GM23338 (cell line): ENCODE measurements at regions not wholly inside any gene's neighbourhood (a gene's known extent, or its start where the extent isn't known, plus 50 kb on each side); places are given as distances from the start of the nearest gene placed in this dataset.

ENCODE experiments used
- EZH2 ChIP-seq: fragments of 200-600 bp; sonication (generic); IDR thresholded peaks from one replicate; pipeline ENCODE4 v1.8.0; 2017; ENCODE audit warnings: antibody characterized with exemption, mild to moderate bottlenecking, low read depth; ENCODE audit not compliant: unreplicated experiment
- EZH2phosphoT487 ChIP-seq: fragments of 200-600 bp; sonication (generic); IDR thresholded peaks from one replicate; pipeline ENCODE4 v1.8.1; 2018; ENCODE audit warnings: antibody characterized with exemption; ENCODE audit not compliant: unreplicated experiment
- JUNB ChIP-seq: IDR thresholded peaks from one replicate; pipeline ENCODE4 v1.6.1; 2016; ENCODE audit warnings: antibody characterized with exemption; ENCODE audit not compliant: unreplicated experiment
- POLR2AphosphoS5 ChIP-seq: IDR thresholded peaks from 2 replicates; pipeline ENCODE4 v1.6.1; 2016; ENCODE audit warnings: antibody characterized with exemption, low read depth
- STAT1 ChIP-seq: IDR thresholded peaks from one replicate; pipeline ENCODE4 v1.6.1; 2016; ENCODE audit warnings: antibody characterized with exemption; ENCODE audit not compliant: unreplicated experiment
- ZNF114 ChIP-seq: fragments of 250-450 bp; sonication (Bioruptor Pico); IDR thresholded peaks from 2 replicates; pipeline ENCODE4 v1.5.0; 2020; ENCODE audit warnings: mild to moderate bottlenecking, moderate library complexity
- TF ChIP-seq, protein P1 (sequence below), 2 experiments: fragments of 200-600 bp in 1 of 2; sonication (generic) in 1 of 2; conservative IDR thresholded peaks; 2 replicates each; pipeline versions ENCODE4 v1.5.1 to v1.6.1; 2016 to 2017; ENCODE audit warnings: antibody characterized with exemption in 2 of 2, low read depth in 2 of 2, mild to moderate bottlenecking in 2 of 2, moderate library complexity in 1 of 2
- TF ChIP-seq, protein P2 (sequence below): IDR thresholded peaks from 2 replicates; pipeline ENCODE4 v1.6.1; 2016; ENCODE audit warnings: antibody characterized with exemption
- TF ChIP-seq, protein P3 (sequence below): IDR thresholded peaks from one replicate; pipeline ENCODE4 v1.6.1; 2018; ENCODE audit warnings: antibody characterized with exemption; ENCODE audit not compliant: unreplicated experiment

DNA sequence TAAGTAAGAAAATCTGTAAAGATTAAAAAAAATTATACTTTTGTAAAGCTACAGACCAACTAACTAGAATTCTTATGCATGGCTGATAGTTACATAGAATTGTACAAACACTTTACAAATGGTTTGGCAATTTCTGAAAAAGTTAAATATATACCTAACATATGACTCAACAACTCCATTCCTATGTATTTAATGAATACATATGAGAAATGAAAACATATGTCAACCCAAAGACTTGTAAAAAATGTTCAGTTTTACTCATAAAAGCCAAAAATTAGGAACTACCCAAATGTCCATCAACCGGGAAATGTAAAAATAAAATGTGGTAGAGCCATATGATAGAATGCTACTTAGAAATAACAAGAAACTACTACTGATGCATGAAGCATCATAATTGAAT lies 152.6 kb upstream of the NRG3 start:
- TF ChIP-seq EZH2 (no peak), POLR2AphosphoS5 (no peak), JUNB (no peak), ZNF114 (CRISPR knock-in tag) (no peak), STAT1 (no peak), EZH2phosphoT487 (no peak)
- TF ChIP-seq, protein P1, sequence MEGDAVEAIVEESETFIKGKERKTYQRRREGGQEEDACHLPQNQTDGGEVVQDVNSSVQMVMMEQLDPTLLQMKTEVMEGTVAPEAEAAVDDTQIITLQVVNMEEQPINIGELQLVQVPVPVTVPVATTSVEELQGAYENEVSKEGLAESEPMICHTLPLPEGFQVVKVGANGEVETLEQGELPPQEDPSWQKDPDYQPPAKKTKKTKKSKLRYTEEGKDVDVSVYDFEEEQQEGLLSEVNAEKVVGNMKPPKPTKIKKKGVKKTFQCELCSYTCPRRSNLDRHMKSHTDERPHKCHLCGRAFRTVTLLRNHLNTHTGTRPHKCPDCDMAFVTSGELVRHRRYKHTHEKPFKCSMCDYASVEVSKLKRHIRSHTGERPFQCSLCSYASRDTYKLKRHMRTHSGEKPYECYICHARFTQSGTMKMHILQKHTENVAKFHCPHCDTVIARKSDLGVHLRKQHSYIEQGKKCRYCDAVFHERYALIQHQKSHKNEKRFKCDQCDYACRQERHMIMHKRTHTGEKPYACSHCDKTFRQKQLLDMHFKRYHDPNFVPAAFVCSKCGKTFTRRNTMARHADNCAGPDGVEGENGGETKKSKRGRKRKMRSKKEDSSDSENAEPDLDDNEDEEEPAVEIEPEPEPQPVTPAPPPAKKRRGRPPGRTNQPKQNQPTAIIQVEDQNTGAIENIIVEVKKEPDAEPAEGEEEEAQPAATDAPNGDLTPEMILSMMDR (conservative IDR thresholded peaks at IDR 0.05; ENCODE audit: low read depth in 2 of 2): no peak
- TF ChIP-seq, protein P2, sequence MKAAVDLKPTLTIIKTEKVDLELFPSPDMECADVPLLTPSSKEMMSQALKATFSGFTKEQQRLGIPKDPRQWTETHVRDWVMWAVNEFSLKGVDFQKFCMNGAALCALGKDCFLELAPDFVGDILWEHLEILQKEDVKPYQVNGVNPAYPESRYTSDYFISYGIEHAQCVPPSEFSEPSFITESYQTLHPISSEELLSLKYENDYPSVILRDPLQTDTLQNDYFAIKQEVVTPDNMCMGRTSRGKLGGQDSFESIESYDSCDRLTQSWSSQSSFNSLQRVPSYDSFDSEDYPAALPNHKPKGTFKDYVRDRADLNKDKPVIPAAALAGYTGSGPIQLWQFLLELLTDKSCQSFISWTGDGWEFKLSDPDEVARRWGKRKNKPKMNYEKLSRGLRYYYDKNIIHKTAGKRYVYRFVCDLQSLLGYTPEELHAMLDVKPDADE: no peak
- TF ChIP-seq, protein P3, sequence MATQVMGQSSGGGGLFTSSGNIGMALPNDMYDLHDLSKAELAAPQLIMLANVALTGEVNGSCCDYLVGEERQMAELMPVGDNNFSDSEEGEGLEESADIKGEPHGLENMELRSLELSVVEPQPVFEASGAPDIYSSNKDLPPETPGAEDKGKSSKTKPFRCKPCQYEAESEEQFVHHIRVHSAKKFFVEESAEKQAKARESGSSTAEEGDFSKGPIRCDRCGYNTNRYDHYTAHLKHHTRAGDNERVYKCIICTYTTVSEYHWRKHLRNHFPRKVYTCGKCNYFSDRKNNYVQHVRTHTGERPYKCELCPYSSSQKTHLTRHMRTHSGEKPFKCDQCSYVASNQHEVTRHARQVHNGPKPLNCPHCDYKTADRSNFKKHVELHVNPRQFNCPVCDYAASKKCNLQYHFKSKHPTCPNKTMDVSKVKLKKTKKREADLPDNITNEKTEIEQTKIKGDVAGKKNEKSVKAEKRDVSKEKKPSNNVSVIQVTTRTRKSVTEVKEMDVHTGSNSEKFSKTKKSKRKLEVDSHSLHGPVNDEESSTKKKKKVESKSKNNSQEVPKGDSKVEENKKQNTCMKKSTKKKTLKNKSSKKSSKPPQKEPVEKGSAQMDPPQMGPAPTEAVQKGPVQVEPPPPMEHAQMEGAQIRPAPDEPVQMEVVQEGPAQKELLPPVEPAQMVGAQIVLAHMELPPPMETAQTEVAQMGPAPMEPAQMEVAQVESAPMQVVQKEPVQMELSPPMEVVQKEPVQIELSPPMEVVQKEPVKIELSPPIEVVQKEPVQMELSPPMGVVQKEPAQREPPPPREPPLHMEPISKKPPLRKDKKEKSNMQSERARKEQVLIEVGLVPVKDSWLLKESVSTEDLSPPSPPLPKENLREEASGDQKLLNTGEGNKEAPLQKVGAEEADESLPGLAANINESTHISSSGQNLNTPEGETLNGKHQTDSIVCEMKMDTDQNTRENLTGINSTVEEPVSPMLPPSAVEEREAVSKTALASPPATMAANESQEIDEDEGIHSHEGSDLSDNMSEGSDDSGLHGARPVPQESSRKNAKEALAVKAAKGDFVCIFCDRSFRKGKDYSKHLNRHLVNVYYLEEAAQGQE: no peak
